ENCODE measurements at regions not wholly inside any gene's neighbourhood (a gene's known extent, or its start where the extent isn't known, plus 50 kb on each side); places are given as distances from the start of the nearest gene placed in this dataset.

GRCh38 chr20:5464901-5465603 is 145.8 kb downstream of the GPCPD1 start:
- no peak for TF ChIP-seq REST (IDR thresholded peaks at IDR 0.05; ENCODE audit: insufficient read depth in 1 of 2, low read depth in 2 of 2, low read length in 1 of 2)
- TF ChIP-seq POLR2AphosphoS5 (IDR thresholded peaks at IDR 0.05; ENCODE audit: low read depth, low read length): no peak
- no peak for TF ChIP-seq CTCF (IDR thresholded peaks at IDR 0.05)
